Activated T-cell treated with anti-CD3 and anti-CD28 coated beads, Interleukin-2, amount 50 U/mL, for 72 hours (primary cell): ENCODE measurements at regions not wholly inside any gene's neighbourhood (a gene's known extent, or its start where the extent isn't known, plus 50 kb on each side); places are given as distances from the start of the nearest gene placed in this dataset.
"Not testable (repeated sequence)": the region's sequence is repeated elsewhere in the genome, so short reads cannot be mapped to it uniquely, and the experiment has no call there.

ENCODE experiments used
- ATAC-seq, 2 donors: fragments of 150-1000 bp; cut with Tn5 transposase; replicated peaks in 1 of 2; 2 replicates each; pipeline ENCODE4 v1.10.0; 2021; ENCODE audit warnings: moderate library complexity in 2 of 2, mild to moderate bottlenecking in 1 of 2
- DNase-seq, 2 donors: peaks; one replicate each; pipeline ENCODE4 v3.0.0; 2021 to 2022; ENCODE audit warnings: mixed read lengths in 1 of 2
- H3K27ac Mint-ChIP-seq: one replicate; pipeline ENCODE4 v1.8.0; 2022; ENCODE audit warnings: mild to moderate bottlenecking, moderate library complexity, mixed read lengths
- H3K27me3 Mint-ChIP-seq: one replicate; pipeline ENCODE4 v1.8.0; 2022; ENCODE audit warnings: low read depth, mixed read lengths
- H3K36me3 Mint-ChIP-seq, 2 donors: one replicate each; pipeline ENCODE4 v1.8.0; 2022; ENCODE audit warnings: mixed read lengths in 2 of 2, mild to moderate bottlenecking in 1 of 2; ENCODE audit not compliant: insufficient read depth in 2 of 2
- H3K4me1 Mint-ChIP-seq: one replicate; pipeline ENCODE4 v1.8.0; 2022; ENCODE audit warnings: low read depth, mixed read lengths
- H3K4me3 Mint-ChIP-seq, 2 donors: one replicate each; pipeline ENCODE4 v1.8.0; 2022; ENCODE audit warnings: mild to moderate bottlenecking in 2 of 2, mixed read lengths in 2 of 2, moderate library complexity in 2 of 2
- H3K9me3 Mint-ChIP-seq, 2 donors: one replicate each; pipeline ENCODE4 v1.8.0; 2022; ENCODE audit warnings: mixed read lengths in 2 of 2

DNA sequence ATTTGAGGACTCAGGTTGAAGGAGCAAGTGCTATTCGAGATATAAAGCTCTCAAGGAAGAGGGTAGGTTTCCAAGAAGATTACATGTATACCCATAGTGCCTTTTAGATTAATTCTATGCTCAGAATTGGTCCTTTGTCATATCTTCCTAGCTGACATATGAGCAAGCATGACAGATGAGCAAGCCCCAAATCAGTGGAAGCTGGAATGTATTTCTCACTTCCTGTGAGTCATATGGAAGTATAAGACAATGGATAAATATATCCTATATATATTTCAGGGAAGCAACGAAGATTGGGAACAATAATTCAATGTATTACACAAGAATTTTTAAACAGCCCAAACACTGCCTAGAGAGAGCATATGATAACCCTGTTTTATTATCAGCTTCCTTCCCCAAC is 674.1 kb upstream of the ATXN7L3B start:
- H3K9me3 Mint-ChIP-seq: peaks cover 5% of the 10 kb centered on the region in 2 donors

DNA sequence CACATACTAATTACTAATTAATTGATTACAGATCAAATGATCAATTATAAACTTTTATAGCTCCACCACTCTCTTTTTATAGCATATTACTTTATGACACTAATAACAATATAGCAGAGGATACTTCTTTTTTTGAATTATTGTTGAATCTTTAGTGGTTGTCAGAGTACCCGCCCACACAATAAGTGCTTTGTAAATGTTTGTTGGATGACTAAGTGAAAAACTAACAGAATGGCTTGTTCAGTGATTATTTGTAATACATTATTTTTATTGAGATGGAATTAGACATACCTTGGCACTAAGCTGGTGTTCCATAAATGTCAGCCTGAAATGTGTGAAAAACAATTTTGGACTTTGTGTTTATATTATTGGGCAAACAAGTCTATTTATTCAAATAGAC is 670.5 kb upstream of the ATXN7L3B start:
- H3K9me3 Mint-ChIP-seq: peaks cover 2 to 5% of the 10 kb centered on the region in 2 donors
- no peaks in the 10 kb centered on the region for H3K4me1 Mint-ChIP-seq
- no peak overlapping the region for H3K4me3 Mint-ChIP-seq
- H3K27me3 Mint-ChIP-seq: no peaks in the 10 kb centered on the region
- ATAC-seq (no peak), DNase-seq (no peak)
- H3K27ac Mint-ChIP-seq: no peak overlapping the region
- H3K36me3 Mint-ChIP-seq: no peaks in the 10 kb centered on the region

More for the DNA sequence above, 674.1 kb upstream of the ATXN7L3B start:
- ATAC-seq (no peak), DNase-seq (no peak)
- H3K27me3 Mint-ChIP-seq: no peaks in the 10 kb centered on the region
- no peak overlapping the region for H3K27ac Mint-ChIP-seq
- no peaks in the 10 kb centered on the region for H3K4me1 Mint-ChIP-seq
- H3K36me3 Mint-ChIP-seq: no peaks in the 10 kb centered on the region
- H3K4me3 Mint-ChIP-seq: no peak overlapping the region

DNA sequence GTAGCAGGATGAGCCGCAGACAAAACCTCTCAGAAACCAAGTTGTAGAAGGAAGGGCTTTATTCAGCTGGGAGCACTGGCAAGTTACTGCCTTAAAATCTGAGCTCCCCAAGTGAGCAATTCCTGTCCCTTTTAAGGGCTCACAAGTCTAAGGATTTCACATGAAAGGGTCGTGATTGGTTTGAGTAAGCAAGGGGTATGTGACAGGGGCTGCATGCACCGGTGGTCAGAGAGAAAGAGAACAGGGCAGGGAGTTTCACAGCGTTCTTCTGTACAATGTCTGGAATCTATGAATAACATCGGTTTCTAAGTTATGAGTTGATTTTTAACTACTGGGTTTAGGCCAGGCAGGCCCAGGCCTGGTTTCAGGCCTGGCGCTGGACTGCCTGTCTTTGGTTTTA is 660.3 kb upstream of the ATXN7L3B start:
- ATAC-seq, DNase-seq, H3K4me3 Mint-ChIP-seq, H3K27ac Mint-ChIP-seq, H3K27me3 Mint-ChIP-seq, H3K4me1 Mint-ChIP-seq, H3K36me3 Mint-ChIP-seq, H3K9me3 Mint-ChIP-seq: not testable (repeated sequence)

- H3K4me1 Mint-ChIP-seq: no peaks in the 10 kb centered on the region
- DNase-seq: no peak
- no peak overlapping the region for H3K27ac Mint-ChIP-seq
- no peak for ATAC-seq
- no peaks in the 10 kb centered on the region for H3K27me3 Mint-ChIP-seq
- H3K9me3 Mint-ChIP-seq: peaks cover 6 to 10% of the 10 kb centered on the region in 2 donors
- H3K4me3 Mint-ChIP-seq: no peak overlapping the region
- no peaks in the 10 kb centered on the region for H3K36me3 Mint-ChIP-seq
Measured at GRCh38 chr12:73892201-73892600, 645.4 kb upstream of the ATXN7L3B start.

DNA sequence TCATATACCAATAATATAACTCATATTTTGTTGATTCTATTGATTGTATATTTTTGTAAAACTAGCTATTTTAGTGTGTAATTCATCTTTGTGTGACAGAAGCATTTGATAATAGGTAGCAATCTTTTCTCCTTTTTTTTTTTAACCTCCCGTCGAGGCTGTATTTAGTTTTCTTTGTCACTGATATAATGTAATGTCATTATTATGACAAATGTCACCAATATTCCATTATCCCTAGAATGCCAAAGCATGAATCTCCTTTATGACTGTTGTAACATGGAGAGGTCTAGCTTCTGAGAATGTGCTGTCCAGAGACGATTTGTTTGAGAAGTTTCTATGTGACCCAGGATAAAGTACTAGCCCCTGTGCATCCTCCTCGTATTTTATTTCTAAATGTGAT is 639.0 kb upstream of the ATXN7L3B start:
- H3K27ac Mint-ChIP-seq: no peak overlapping the region
- H3K9me3 Mint-ChIP-seq: peaks cover 0 to 3% of the 10 kb centered on the region in 2 donors
- H3K36me3 Mint-ChIP-seq: no peaks in the 10 kb centered on the region
- H3K4me1 Mint-ChIP-seq: no peaks in the 10 kb centered on the region
- no peak for DNase-seq
- no peak overlapping the region for H3K4me3 Mint-ChIP-seq
- ATAC-seq: no peak
- no peaks in the 10 kb centered on the region for H3K27me3 Mint-ChIP-seq

GRCh38 chr12:73902260-73902659 is 635.4 kb upstream of the ATXN7L3B start:
- no peaks in the 10 kb centered on the region for H3K4me1 Mint-ChIP-seq

GRCh38 chr12:73906757-73907156 is 630.9 kb upstream of the ATXN7L3B start:
- Mint-ChIP-seq H3K4me3 (no peak overlapping the region), H3K4me1 (no peaks in the 10 kb centered on the region), H3K27ac (no peak overlapping the region), H3K36me3 (no peaks in the 10 kb centered on the region), H3K27me3 (no peaks in the 10 kb centered on the region), H3K9me3 (peaks cover 0 to 4% of the 10 kb centered on the region in 2 donors)
- DNase-seq (no peak), ATAC-seq (no peak)

More at GRCh38 chr12:73902260-73902659, 635.4 kb upstream of the ATXN7L3B start:
- no peak overlapping the region for H3K27ac Mint-ChIP-seq
- no peaks in the 10 kb centered on the region for H3K27me3 Mint-ChIP-seq
- no peak overlapping the region for H3K4me3 Mint-ChIP-seq
- DNase-seq (no peak), ATAC-seq (no peak)
- H3K36me3 Mint-ChIP-seq: no peaks in the 10 kb centered on the region
- peaks cover 0 to 2% of the 10 kb centered on the region in 2 donors for H3K9me3 Mint-ChIP-seq

- Mint-ChIP-seq H3K9me3 (peaks cover 0 to 3% of the 10 kb centered on the region in 2 donors), H3K4me1 (no peaks in the 10 kb centered on the region), H3K27ac (no peak overlapping the region), H3K36me3 (no peaks in the 10 kb centered on the region), H3K27me3 (no peaks in the 10 kb centered on the region), H3K4me3 (no peak overlapping the region)
- DNase-seq (no peak), ATAC-seq (no peak)
Measured at GRCh38 chr12:73935817-73936216, 601.8 kb upstream of the ATXN7L3B start.

DNA sequence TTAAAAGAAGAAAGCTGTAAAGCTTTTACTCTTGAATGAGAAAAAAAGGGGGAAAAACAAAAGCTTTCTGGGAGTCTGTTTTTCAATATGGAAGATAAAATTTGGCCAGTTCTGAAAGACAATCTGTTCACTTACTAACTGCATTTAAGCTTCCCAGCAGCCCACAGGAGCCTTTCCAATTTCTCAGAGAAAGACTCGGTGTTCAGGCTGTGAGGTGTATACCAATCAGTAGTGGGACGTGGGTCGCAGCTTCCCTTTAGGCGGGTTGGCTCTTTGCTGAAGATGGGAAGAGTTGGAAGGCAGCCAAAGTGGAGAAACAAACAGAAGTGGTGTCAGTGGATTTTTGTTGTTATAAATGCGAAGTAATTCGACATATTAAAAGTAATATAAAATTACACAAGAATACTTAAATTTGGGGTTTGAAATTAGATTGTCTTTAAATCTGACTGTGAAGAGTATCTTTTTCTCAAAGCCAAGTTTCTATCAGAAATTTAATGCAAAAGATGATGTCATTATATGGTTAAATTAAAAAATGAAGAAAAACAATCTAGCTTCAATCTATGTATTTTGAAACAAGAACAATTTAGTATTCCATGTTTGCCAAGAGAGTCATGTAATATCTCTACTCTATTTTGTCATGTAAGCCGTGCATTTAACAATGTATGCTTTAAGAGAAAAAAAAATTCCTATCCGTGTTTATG is 590.2 kb upstream of the ATXN7L3B start:
- ATAC-seq (no peak), DNase-seq (no peak)
- no peaks in the 10 kb centered on the region for H3K27me3 Mint-ChIP-seq
- H3K9me3 Mint-ChIP-seq: peaks cover 8 to 11% of the 10 kb centered on the region in 2 donors
- H3K4me3 Mint-ChIP-seq: no peak overlapping the region
- H3K4me1 Mint-ChIP-seq: no peaks in the 10 kb centered on the region
- no peak overlapping the region for H3K27ac Mint-ChIP-seq
- no peaks in the 10 kb centered on the region for H3K36me3 Mint-ChIP-seq

- Mint-ChIP-seq H3K4me1 (no peaks in the 10 kb centered on the region), H3K27me3 (no peaks in the 10 kb centered on the region), H3K9me3 (peaks cover 8 to 10% of the 10 kb centered on the region in 2 donors), H3K4me3 (no peak overlapping the region), H3K36me3 (no peaks in the 10 kb centered on the region), H3K27ac (no peak overlapping the region)
- ATAC-seq (no peak), DNase-seq (no peak)
Measured at GRCh38 chr12:73950507-73950906, 587.1 kb upstream of the ATXN7L3B start.

GRCh38 chr12:73951956-73952703 is 585.5 kb upstream of the ATXN7L3B start:
- H3K27me3 Mint-ChIP-seq: no peaks in the 10 kb centered on the region
- H3K9me3 Mint-ChIP-seq: peaks cover 8 to 12% of the 10 kb centered on the region in 2 donors
- ATAC-seq: no peak
- no peaks in the 10 kb centered on the region for H3K4me1 Mint-ChIP-seq
- H3K27ac Mint-ChIP-seq: no peak overlapping the region
- H3K4me3 Mint-ChIP-seq: no peak overlapping the region
- no peak for DNase-seq
- H3K36me3 Mint-ChIP-seq: no peaks in the 10 kb centered on the region

- Mint-ChIP-seq H3K27ac (no peak overlapping the region), H3K4me3 (no peak overlapping the region), H3K4me1 (no peaks in the 10 kb centered on the region), H3K27me3 (no peaks in the 10 kb centered on the region), H3K36me3 (no peaks in the 10 kb centered on the region), H3K9me3 (peaks cover 0 to 1% of the 10 kb centered on the region in 2 donors)
- no peak for DNase-seq
- no peak for ATAC-seq
Measured at GRCh38 chr12:73964641-73965040, 573.0 kb upstream of the ATXN7L3B start.

- H3K4me1 Mint-ChIP-seq: no peaks in the 10 kb centered on the region
- H3K27me3 Mint-ChIP-seq: no peaks in the 10 kb centered on the region
- no peak for DNase-seq
Measured at GRCh38 chr12:73973486-73973885, 564.1 kb upstream of the ATXN7L3B start.

More at GRCh38 chr12:73973486-73973885, 564.1 kb upstream of the ATXN7L3B start:
- peaks cover 8 to 9% of the 10 kb centered on the region in 2 donors for H3K9me3 Mint-ChIP-seq
- no peak for ATAC-seq
- H3K4me3 Mint-ChIP-seq: no peak overlapping the region
- H3K27ac Mint-ChIP-seq: no peak overlapping the region
- peaks cover 0 to 2% of the 10 kb centered on the region in 2 donors for H3K36me3 Mint-ChIP-seq
